Activated CD4-positive, alpha-beta T cell treated with anti-CD3 and anti-CD28 coated beads, Interleukin-2, amount 50 U/mL, for 1 hour (primary cell): ENCODE measurements at regions not wholly inside any gene's neighbourhood (a gene's known extent, or its start where the extent isn't known, plus 50 kb on each side); places are given as distances from the start of the nearest gene placed in this dataset.

Experiments
- DNase-seq: peaks from one replicate; pipeline ENCODE4 v3.0.0-alpha.2; 2020

GRCh38 chr6:138011413-138011812, 95.8 kb downstream of the PERP start:
- DNase-seq, result no peak

- no peak for DNase-seq
Observed at GRCh38 chr6:138012682-138013081, 94.5 kb downstream of the PERP start.

GRCh38 chr6:138013959-138014358, 93.3 kb downstream of the PERP start:
- no peak for DNase-seq

- DNase-seq, result no peak
Observed at GRCh38 chr6:138017166-138017757, 90.0 kb downstream of the PERP start.

GRCh38 chr6:138018297-138018696, 88.9 kb downstream of the PERP start:
- DNase-seq, result no peak

- no peak for DNase-seq
Observed at GRCh38 chr6:138025528-138025978, 81.7 kb downstream of the PERP start.

- DNase-seq, result no peak
Observed at GRCh38 chr6:138026342-138026741, 80.9 kb downstream of the PERP start.

- no peak for DNase-seq
Observed at GRCh38 chr6:138028893-138029292, 78.3 kb downstream of the PERP start.

- no peak for DNase-seq
Observed at GRCh38 chr6:138030872-138031271, 76.3 kb downstream of the PERP start.

- no peak for DNase-seq
Observed at GRCh38 chr6:138031417-138031816, 75.8 kb downstream of the PERP start.

GRCh38 chr6:138031850-138032249, 75.4 kb downstream of the PERP start:
- no peak for DNase-seq

GRCh38 chr6:138032571-138032970, 74.6 kb downstream of the PERP start:
- DNase-seq, result no peak

- DNase-seq, result no peak
Observed at GRCh38 chr6:138034229-138034628, 73.0 kb downstream of the PERP start.

GRCh38 chr6:138035070-138035469, 72.1 kb downstream of the PERP start:
- no peak for DNase-seq

GRCh38 chr6:138036111-138036510, 71.1 kb downstream of the PERP start:
- no peak for DNase-seq

- DNase-seq, result no peak
Observed at GRCh38 chr6:138037009-138037504, 70.2 kb downstream of the PERP start.

- no peak for DNase-seq
Observed at GRCh38 chr6:138038142-138038870, 68.9 kb downstream of the PERP start.
